ENCODE measurements at regions not wholly inside any gene's neighbourhood (a gene's known extent, or its start where the extent isn't known, plus 50 kb on each side); places are given as distances from the start of the nearest gene placed in this dataset.

GRCh38 chr11:70879601-70880285 is 372.6 kb downstream of the SHANK2 start:
- H3K9me3 ChIP-seq (ENCODE audit: control insufficient read depth in 1 of 2, insufficient read depth in 1 of 2, low read depth in 1 of 2, low read length in 2 of 2), result no peaks in the 10 kb centered on the region
- DNase-seq (ENCODE audit: low read depth, low spot score), result no peak
- no peaks in the 10 kb centered on the region for H3K9me2 ChIP-seq (ENCODE audit: insufficient read depth)
- intact Hi-C loops (cut with micrococcal nuclease), result no loop called here
- ATAC-seq, result no peak
- ChIA-PET POLR2A (no interaction called here), CTCF (no interaction called here), RAD21 (ENCODE audit: low non-redundant PET in 1 of 2, low total read pairs in 2 of 2, uncharacterized antibody in 2 of 2, unreplicated experiment in 2 of 2) (no interaction called here)
- no peak overlapping the region for H3K27ac ChIP-seq (ENCODE audit: low read depth, low read length)
- no peaks in the 10 kb centered on the region for H4K20me1 ChIP-seq (ENCODE audit: insufficient read depth)
- H3K9ac ChIP-seq (ENCODE audit: low read length), result no peak overlapping the region
- no peak overlapping the region for H3K4me2 ChIP-seq (ENCODE audit: low read length)
- H3K36me3 ChIP-seq (ENCODE audit: control insufficient read depth in 1 of 2, insufficient read depth in 2 of 2, low read length in 2 of 2), result no peaks in the 10 kb centered on the region
- H3K27me3 ChIP-seq (ENCODE audit: insufficient read depth, low read length), result no peaks in the 10 kb centered on the region
- no peak overlapping the region for H2AFZ ChIP-seq (ENCODE audit: low read depth, low read length, poor library complexity, severe bottlenecking)
- TF ChIP-seq RAD21 (IDR thresholded peaks at IDR 0.05; ENCODE audit: low read depth) (no peak), EZH2phosphoT487 (IDR thresholded peaks at IDR 0.05; ENCODE audit: borderline replicate concordance) (no peak), CTCF (IDR thresholded peaks at IDR 0.05 in 2 of 3, conservative IDR thresholded peaks at IDR 0.05 in 1 of 3; ENCODE audit: borderline replicate concordance in 1 of 3, insufficient read depth in 1 of 3, low read depth in 2 of 3, low read length in 2 of 3) (no peak)
- H3K4me3 ChIP-seq (replicated peaks in 1 of 2; ENCODE audit: low read depth in 1 of 2, low read length in 2 of 2), result no peak overlapping the region
- H3K79me2 ChIP-seq (ENCODE audit: insufficient read depth, low read length), result no peaks in the 10 kb centered on the region
- no TSS peak for BruUV-seq (replicated peaks)
- no peaks in the 10 kb centered on the region for H3K4me1 ChIP-seq (ENCODE audit: control insufficient read depth in 1 of 2, insufficient read depth in 2 of 2, low read length in 2 of 2)

- Histone ChIP-seq H3K27ac (ENCODE audit: low read depth, low read length) (no peak overlapping the region), H3K4me3 (replicated peaks in 1 of 2; ENCODE audit: low read depth in 1 of 2, low read length in 2 of 2) (no peak overlapping the region), H3K79me2 (ENCODE audit: insufficient read depth, low read length) (no peaks in the 10 kb centered on the region), H3K4me1 (ENCODE audit: control insufficient read depth in 1 of 2, insufficient read depth in 2 of 2, low read length in 2 of 2) (no peaks in the 10 kb centered on the region), H3K27me3 (ENCODE audit: insufficient read depth, low read length) (no peaks in the 10 kb centered on the region), H3K36me3 (ENCODE audit: control insufficient read depth in 1 of 2, insufficient read depth in 2 of 2, low read length in 2 of 2) (no peaks in the 10 kb centered on the region), H3K9me2 (ENCODE audit: insufficient read depth) (no peaks in the 10 kb centered on the region), H3K9me3 (ENCODE audit: control insufficient read depth in 1 of 2, insufficient read depth in 1 of 2, low read depth in 1 of 2, low read length in 2 of 2) (no peaks in the 10 kb centered on the region), H3K9ac (ENCODE audit: low read length) (no peak overlapping the region), H2AFZ (ENCODE audit: low read depth, low read length, poor library complexity, severe bottlenecking) (no peak overlapping the region), H4K20me1 (ENCODE audit: insufficient read depth) (no peaks in the 10 kb centered on the region), H3K4me2 (ENCODE audit: low read length) (no peak overlapping the region)
- intact Hi-C loops (cut with micrococcal nuclease), result no loop called here
- POLR2A ChIA-PET, result no interaction called here
- RAD21 ChIA-PET (ENCODE audit: low non-redundant PET in 1 of 2, low total read pairs in 2 of 2, uncharacterized antibody in 2 of 2, unreplicated experiment in 2 of 2), result no interaction called here
- BruUV-seq (replicated peaks), result no TSS peak
- CTCF ChIA-PET, result no interaction called here
- no peak for DNase-seq (ENCODE audit: low read depth, low spot score)
- ATAC-seq, result no peak
- TF ChIP-seq ELF1 (IDR thresholded peaks at IDR 0.05; ENCODE audit: borderline replicate concordance, low read depth), result no peak
- no peak for TF ChIP-seq SP1 (IDR thresholded peaks at IDR 0.05; ENCODE audit: low read depth)
- TF ChIP-seq FOSL1 (IDR thresholded peaks at IDR 0.05; ENCODE audit: low read depth), result no peak
- TF ChIP-seq ZNF274 (IDR thresholded peaks at IDR 0.05; ENCODE audit: low read depth, low read length), result no peak
- TF ChIP-seq TCF7L2 (IDR thresholded peaks at IDR 0.05; ENCODE audit: borderline replicate concordance, extremely low read depth, insufficient read depth, insufficient read length), result no peak
- no peak for TF ChIP-seq POLR2AphosphoS5 (IDR thresholded peaks at IDR 0.05; ENCODE audit: low read depth, low read length)
- TF ChIP-seq MAX (IDR thresholded peaks at IDR 0.05), result no peak
- no peak for TF ChIP-seq POLR2A (IDR thresholded peaks at IDR 0.05; ENCODE audit: borderline replicate concordance, extremely low read depth, insufficient read depth, insufficient read length)
- no peak for TF ChIP-seq REST (IDR thresholded peaks at IDR 0.05; ENCODE audit: low read depth)
These were observed 372.0 kb downstream of the SHANK2 start for GRCh38 chr11:70880416-70880815.
